T-cell (primary cell): ENCODE measurements at regions not wholly inside any gene's neighbourhood (a gene's known extent, or its start where the extent isn't known, plus 50 kb on each side); places are given as distances from the start of the nearest gene placed in this dataset.

Experiments used
- ATAC-seq, 4 experiments: fragments of 200-7000 bp in 3 of 4; fragments of 150-1000 bp in 1 of 4; cut with Tn5 transposase; replicated peaks in 1 of 4; 1 replicate in 3 of 4; 2 replicates in 1 of 4; pipeline ENCODE4 v1.10.0; 2021; ENCODE audit warnings: moderate library complexity in 3 of 4, mild to moderate bottlenecking in 2 of 4, moderate number of reproducible peaks in 1 of 4
- CTCF ChIA-PET, 2 donors: fragments of 300-600 bp; sonication (Branson Sonifier 250); formaldehyde crosslinking; loops; one replicate each; lab custom pipeline; 2022; ENCODE audit warnings: antibody characterized with exemption in 2 of 2; lab: Charles Lee
- POLR2A ChIA-PET, 2 donors: fragments of 300-600 bp; sonication (Branson Sonifier 250); formaldehyde crosslinking; loops; one replicate each; lab custom pipeline; 2022; ENCODE audit warnings: antibody characterized with exemption in 2 of 2; lab: Charles Lee
- DNase-seq, 35 experiments: peaks; one replicate each; pipeline versions ENCODE4 v3.0.0 to v3.0.0-alpha.2; 2013 to 2023
- H3K27ac ChIP-seq: one replicate; pipeline ENCODE4 v1.5.1; 2013; ENCODE audit warnings: low read length
- H3K27me3 ChIP-seq, 2 experiments: replicated peaks in 1 of 2; 1 replicate in 1 of 2; 2 replicates in 1 of 2; pipeline versions ENCODE4 v1.6.1 to v1.7.0; 2013; ENCODE audit warnings: low read length in 1 of 2, mixed read lengths in 1 of 2; ENCODE audit not compliant: control insufficient read depth in 2 of 2, insufficient read depth in 2 of 2; ENCODE audit errors: extremely low read depth in 1 of 2
- H3K36me3 ChIP-seq, 2 donors: 1 replicate in 1 of 2; 2 replicates in 1 of 2; pipeline versions ENCODE4 v1.6.1 to v1.7.0; 2013; ENCODE audit warnings: low read length in 1 of 2; ENCODE audit not compliant: control insufficient read depth in 2 of 2, insufficient read depth in 1 of 2; ENCODE audit errors: extremely low read depth in 1 of 2
- H3K4me1 ChIP-seq, 2 experiments: 1 replicate in 1 of 2; 2 replicates in 1 of 2; pipeline versions ENCODE4 v1.6.1 to v1.7.0; 2013; ENCODE audit warnings: low read length in 2 of 2, mixed read lengths in 1 of 2; ENCODE audit not compliant: insufficient read depth in 2 of 2, control insufficient read depth in 1 of 2; ENCODE audit errors: extremely low read depth in 1 of 2
- H3K4me3 ChIP-seq, 2 donors: 1 replicate in 1 of 2; 2 replicates in 1 of 2; pipeline versions ENCODE4 v1.5.1 to v1.7.0; 2013; ENCODE audit warnings: mild to moderate bottlenecking in 2 of 2, low read length in 1 of 2, moderate library complexity in 1 of 2; ENCODE audit not compliant: control insufficient read depth in 1 of 2; ENCODE audit errors: extremely low read depth in 1 of 2
- H3K9me3 ChIP-seq: 2 replicates; pipeline ENCODE4 v1.7.0; 2013
- H3K27ac Mint-ChIP-seq, 2 donors: one replicate each; pipeline ENCODE4 v1.8.0; 2020 to 2021; ENCODE audit warnings: mild to moderate bottlenecking in 2 of 2, mixed read lengths in 2 of 2
- H3K27me3 Mint-ChIP-seq, 2 donors: one replicate each; pipeline ENCODE4 v1.8.0; 2021 to 2022; ENCODE audit warnings: mixed read lengths in 2 of 2
- H3K36me3 Mint-ChIP-seq: one replicate; pipeline ENCODE4 v1.8.0; 2021; ENCODE audit warnings: mixed read lengths
- H3K4me1 Mint-ChIP-seq, 3 donors: one replicate each; pipeline ENCODE4 v1.8.0; 2020 to 2022; ENCODE audit warnings: mixed read lengths in 3 of 3, mild to moderate bottlenecking in 1 of 3
- H3K4me3 Mint-ChIP-seq, 3 donors: one replicate each; pipeline ENCODE4 v1.8.0; 2020 to 2022; ENCODE audit warnings: mild to moderate bottlenecking in 3 of 3, mixed read lengths in 3 of 3, moderate library complexity in 3 of 3
- H3K9me3 Mint-ChIP-seq, 3 donors: one replicate each; pipeline ENCODE4 v1.8.0; 2020 to 2022; ENCODE audit warnings: mixed read lengths in 3 of 3
- WGBS: methylation state at CpG from one replicate; pipeline ENCODE4 v1.1.5; 2013; ENCODE audit warnings: missing lambda C conversion rate; ENCODE audit not compliant: insufficient coverage; 5-methylcytosine and 5-hydroxymethylcytosine counted together

GRCh38 chr15:47422881-47423665, 294.2 kb upstream of the SEMA6D start:
- Mint-ChIP-seq H3K4me1 (no peaks in the 10 kb centered on the region), H3K27me3 (no peaks in the 10 kb centered on the region), H3K4me3 (no peak overlapping the region), H3K9me3 (no peaks in the 10 kb centered on the region), H3K27ac (no peak overlapping the region), H3K36me3 (no peaks in the 10 kb centered on the region)
- Histone ChIP-seq H3K27me3 (no peaks in the 10 kb centered on the region), H3K27ac (no peak overlapping the region), H3K4me3 (no peak overlapping the region), H3K36me3 (no peaks in the 10 kb centered on the region), H3K4me1 (no peaks in the 10 kb centered on the region), H3K9me3 (no peaks in the 10 kb centered on the region)
- CTCF ChIA-PET: no interaction called here
- POLR2A ChIA-PET: no interaction called here
- no CpG with 5 or more reads among the region's 1 CpG for WGBS
- DNase-seq: no peak
- no peak for ATAC-seq

- H3K36me3 ChIP-seq: no peaks in the 10 kb centered on the region
- Mint-ChIP-seq H3K4me1 (no peaks in the 10 kb centered on the region), H3K27me3 (no peaks in the 10 kb centered on the region), H3K9me3 (no peaks in the 10 kb centered on the region), H3K36me3 (no peaks in the 10 kb centered on the region), H3K27ac (no peak overlapping the region), H3K4me3 (no peak overlapping the region)
- ATAC-seq: no peak
- POLR2A ChIA-PET: no interaction called here
- WGBS: no CpG with 5 or more reads among the region's 1 CpG
- CTCF ChIA-PET: no interaction called here
- no peak for DNase-seq
- no peaks in the 10 kb centered on the region for H3K9me3 ChIP-seq
- H3K27me3 ChIP-seq: no peaks in the 10 kb centered on the region
- H3K4me1 ChIP-seq: no peaks in the 10 kb centered on the region
- H3K27ac ChIP-seq: no peak overlapping the region
- no peak overlapping the region for H3K4me3 ChIP-seq
Measured at GRCh38 chr15:47427463-47427862, 289.8 kb upstream of the SEMA6D start.

- Histone ChIP-seq H3K4me3 (no peak overlapping the region), H3K9me3 (no peaks in the 10 kb centered on the region), H3K36me3 (no peaks in the 10 kb centered on the region), H3K27me3 (no peaks in the 10 kb centered on the region), H3K27ac (no peak overlapping the region), H3K4me1 (no peaks in the 10 kb centered on the region)
- no peak for ATAC-seq
- Mint-ChIP-seq H3K9me3 (peaks cover 0 to 8% (median 0%) of the 10 kb centered on the region in 3 donors), H3K36me3 (no peaks in the 10 kb centered on the region), H3K27ac (no peak overlapping the region), H3K4me1 (no peaks in the 10 kb centered on the region), H3K27me3 (peaks cover 0 to 4% of the 10 kb centered on the region in 2 donors), H3K4me3 (no peak overlapping the region)
- ChIA-PET CTCF (no interaction called here), POLR2A (no interaction called here)
- DNase-seq: no peak
- no CpG with 5 or more reads among the region's 1 CpG for WGBS
Measured at GRCh38 chr15:47429376-47429775, 287.9 kb upstream of the SEMA6D start.

GRCh38 chr15:47431501-47431900, 285.8 kb upstream of the SEMA6D start:
- no CpG with 5 or more reads among the region's 3 CpGs for WGBS
- Histone ChIP-seq H3K27ac (no peak overlapping the region), H3K36me3 (no peaks in the 10 kb centered on the region), H3K9me3 (no peaks in the 10 kb centered on the region), H3K4me1 (no peaks in the 10 kb centered on the region), H3K4me3 (no peak overlapping the region), H3K27me3 (no peaks in the 10 kb centered on the region)
- H3K27me3 Mint-ChIP-seq: peaks cover 0 to 7% of the 10 kb centered on the region in 2 donors
- H3K9me3 Mint-ChIP-seq: peaks cover 0 to 8% (median 0%) of the 10 kb centered on the region in 3 donors
- no peak overlapping the region for H3K27ac Mint-ChIP-seq
- DNase-seq (no peak), ATAC-seq (no peak)
- H3K4me3 Mint-ChIP-seq: no peak overlapping the region
- CTCF ChIA-PET: no interaction called here
- POLR2A ChIA-PET: no interaction called here
- H3K4me1 Mint-ChIP-seq: no peaks in the 10 kb centered on the region
- H3K36me3 Mint-ChIP-seq: no peaks in the 10 kb centered on the region

- H3K4me1 Mint-ChIP-seq: no peaks in the 10 kb centered on the region
- CTCF ChIA-PET: no interaction called here
- Histone ChIP-seq H3K4me1 (no peaks in the 10 kb centered on the region), H3K9me3 (no peaks in the 10 kb centered on the region), H3K36me3 (no peaks in the 10 kb centered on the region), H3K4me3 (no peak overlapping the region), H3K27me3 (no peaks in the 10 kb centered on the region), H3K27ac (no peak overlapping the region)
- DNase-seq: no peak
- no peaks in the 10 kb centered on the region for H3K36me3 Mint-ChIP-seq
- peaks cover 0 to 7% of the 10 kb centered on the region in 2 donors for H3K27me3 Mint-ChIP-seq
- H3K9me3 Mint-ChIP-seq: peaks cover 0 to 8% (median 0%) of the 10 kb centered on the region in 3 donors
- no peak overlapping the region for H3K4me3 Mint-ChIP-seq
- no peak overlapping the region for H3K27ac Mint-ChIP-seq
- POLR2A ChIA-PET: interaction anchor here in 1 of 2 donors (0.6 kb wide), 1 partner anchor 35 kb away, joined by 3 read pairs; no protein-coding TSS in a partner anchor
- no peak for ATAC-seq
Measured at GRCh38 chr15:47432826-47433225, 284.5 kb upstream of the SEMA6D start.

GRCh38 chr15:47434596-47434995, 282.7 kb upstream of the SEMA6D start:
- H3K36me3 ChIP-seq: no peaks in the 10 kb centered on the region
- Mint-ChIP-seq H3K27ac (no peak overlapping the region), H3K4me1 (no peaks in the 10 kb centered on the region), H3K36me3 (no peaks in the 10 kb centered on the region), H3K4me3 (no peak overlapping the region), H3K9me3 (peaks cover 0 to 8% (median 0%) of the 10 kb centered on the region in 3 donors), H3K27me3 (peaks cover 0 to 7% of the 10 kb centered on the region in 2 donors)
- no peaks in the 10 kb centered on the region for H3K27me3 ChIP-seq
- H3K4me1 ChIP-seq: no peaks in the 10 kb centered on the region
- ATAC-seq (no peak), DNase-seq (no peak)
- no peak overlapping the region for H3K4me3 ChIP-seq
- CTCF ChIA-PET: no interaction called here
- POLR2A ChIA-PET: no interaction called here
- no peak overlapping the region for H3K27ac ChIP-seq
- no peaks in the 10 kb centered on the region for H3K9me3 ChIP-seq
- WGBS: no CpG with 5 or more reads among the region's 2 CpGs
